Amygdala (tissue), 56 donors: ENCODE measurements at regions not wholly inside any gene's neighbourhood (a gene's known extent, or its start where the extent isn't known, plus 50 kb on each side); places are given as distances from the start of the nearest gene placed in this dataset.

Source experiments
- DNase-seq, 56 donors: peaks; one replicate each; lab custom pipeline; 2025; lab: John Stamatoyannopoulos, UW

DNA sequence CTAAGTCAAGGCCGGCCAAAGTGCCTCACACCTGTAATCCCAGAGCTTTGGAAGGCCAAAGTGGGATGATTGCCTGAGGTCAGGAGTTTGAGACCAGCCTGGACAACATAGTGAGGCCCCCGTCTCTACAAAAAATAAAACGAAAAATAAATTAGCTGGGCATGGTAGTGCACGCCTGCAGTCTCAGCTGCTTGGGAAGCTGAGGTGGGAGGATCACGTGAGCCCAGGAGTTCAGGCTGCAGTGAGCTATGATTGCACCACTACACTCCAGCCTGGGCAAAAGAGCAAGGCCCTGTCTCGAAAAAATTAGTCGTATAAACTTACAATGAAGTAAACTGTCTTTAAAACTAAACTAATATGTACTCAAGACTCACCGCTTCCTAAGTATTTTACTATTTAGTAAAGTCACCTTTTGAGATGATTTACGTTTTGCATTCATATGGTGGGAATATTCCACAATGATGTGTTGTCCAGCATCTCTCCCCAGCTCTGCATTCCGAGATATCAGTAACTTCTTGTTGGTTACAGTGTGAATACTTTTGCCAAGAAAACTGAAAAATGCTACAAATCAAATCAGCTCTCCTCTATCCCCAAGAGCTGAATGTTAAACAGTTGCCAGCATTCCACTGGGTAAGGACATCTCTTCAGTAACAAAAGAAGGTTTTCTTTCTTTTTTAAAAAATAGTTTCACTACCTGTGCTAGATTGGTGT lies 84.9 kb upstream of the C21orf91 start:
- DNase-seq, result no peak

DNA sequence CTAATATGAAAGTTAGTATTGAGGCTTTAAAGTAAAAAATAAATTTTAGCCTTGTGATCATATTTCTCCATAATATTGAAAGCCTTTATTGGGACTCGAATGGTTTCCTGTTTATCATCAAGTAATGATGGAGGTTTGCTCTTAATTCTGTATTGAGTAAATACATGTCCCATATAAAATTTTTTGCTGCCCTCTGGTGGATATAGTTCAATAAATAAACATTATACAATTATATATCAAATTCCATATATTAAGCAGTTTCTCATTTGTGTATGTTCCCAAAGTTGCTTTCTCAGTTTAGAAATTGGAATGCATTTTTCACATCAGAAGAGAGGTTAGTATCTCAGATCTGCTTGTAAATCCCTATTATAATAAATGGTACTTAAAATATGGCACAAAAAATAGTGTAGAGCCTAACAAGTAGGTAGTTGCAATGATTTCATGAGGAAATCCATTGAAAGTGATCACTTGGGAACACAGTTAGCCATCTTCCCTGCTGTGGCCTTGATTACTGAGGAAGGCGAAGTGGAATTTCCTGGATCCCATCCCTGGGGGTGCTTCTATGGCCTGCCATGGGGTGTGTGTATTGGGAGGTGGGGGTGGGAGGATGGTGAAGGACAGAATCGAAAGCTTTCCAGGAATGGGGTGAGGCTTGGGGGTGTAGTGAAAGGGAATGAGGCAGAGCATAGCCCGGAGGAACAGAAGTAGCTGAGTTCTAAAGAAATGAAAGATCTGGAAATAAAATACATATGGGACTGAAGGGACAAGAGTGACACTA lies 84.1 kb upstream of the C21orf91 start:
- DNase-seq, result peak in 1 of 56 donors; percentile 33

DNA sequence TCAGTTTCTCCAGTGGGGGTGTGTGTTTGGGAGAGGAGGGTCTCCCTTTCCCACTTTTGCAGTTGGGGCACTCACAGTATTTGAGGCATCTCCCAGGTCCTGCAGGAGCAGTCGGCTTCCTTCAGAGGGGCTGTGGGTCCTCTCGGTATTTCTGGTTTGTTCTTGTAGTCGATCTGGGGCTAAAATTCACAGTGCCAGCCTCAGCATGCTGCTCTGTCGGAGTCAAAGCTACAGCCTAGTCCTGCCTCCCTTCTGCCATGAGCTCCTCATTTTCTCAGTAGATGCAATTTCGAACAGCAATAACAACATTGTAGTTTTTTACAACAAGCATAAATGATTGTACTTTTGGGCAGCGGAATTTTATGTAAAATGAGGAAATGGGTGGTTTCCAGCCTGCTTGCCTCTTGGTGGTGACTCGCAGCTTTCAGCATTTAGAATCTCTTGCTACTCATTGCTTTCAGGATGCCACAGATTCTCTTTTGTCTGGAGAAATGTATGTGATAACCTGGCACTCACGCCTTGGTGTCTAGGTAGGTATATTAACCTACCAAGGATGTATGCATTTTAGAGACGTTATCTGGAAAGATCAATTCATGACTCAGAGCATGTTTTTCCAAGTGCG lies 82.4 kb upstream of the C21orf91 start:
- no peak for DNase-seq

DNA sequence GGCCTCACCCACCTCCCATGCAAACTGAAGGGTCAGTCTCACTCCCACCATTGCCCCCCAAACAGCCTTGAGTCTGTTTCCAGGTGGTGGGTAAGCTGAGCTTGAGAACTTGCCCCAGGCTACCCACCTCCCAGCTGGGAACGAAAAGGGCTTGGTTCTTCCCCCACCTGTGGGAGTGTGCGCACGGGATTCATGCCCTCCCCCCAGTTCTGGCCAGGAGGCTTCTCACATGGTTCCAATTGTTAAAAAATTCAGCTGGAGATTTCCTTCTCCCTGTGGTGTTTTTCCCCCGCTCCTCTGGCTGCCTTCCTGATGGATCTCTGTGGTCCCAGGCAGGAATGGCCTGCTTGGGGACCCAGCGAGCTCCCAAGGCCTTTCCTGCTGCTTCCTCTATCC lies 81.8 kb upstream of the C21orf91 start:
- no peak for DNase-seq

DNA sequence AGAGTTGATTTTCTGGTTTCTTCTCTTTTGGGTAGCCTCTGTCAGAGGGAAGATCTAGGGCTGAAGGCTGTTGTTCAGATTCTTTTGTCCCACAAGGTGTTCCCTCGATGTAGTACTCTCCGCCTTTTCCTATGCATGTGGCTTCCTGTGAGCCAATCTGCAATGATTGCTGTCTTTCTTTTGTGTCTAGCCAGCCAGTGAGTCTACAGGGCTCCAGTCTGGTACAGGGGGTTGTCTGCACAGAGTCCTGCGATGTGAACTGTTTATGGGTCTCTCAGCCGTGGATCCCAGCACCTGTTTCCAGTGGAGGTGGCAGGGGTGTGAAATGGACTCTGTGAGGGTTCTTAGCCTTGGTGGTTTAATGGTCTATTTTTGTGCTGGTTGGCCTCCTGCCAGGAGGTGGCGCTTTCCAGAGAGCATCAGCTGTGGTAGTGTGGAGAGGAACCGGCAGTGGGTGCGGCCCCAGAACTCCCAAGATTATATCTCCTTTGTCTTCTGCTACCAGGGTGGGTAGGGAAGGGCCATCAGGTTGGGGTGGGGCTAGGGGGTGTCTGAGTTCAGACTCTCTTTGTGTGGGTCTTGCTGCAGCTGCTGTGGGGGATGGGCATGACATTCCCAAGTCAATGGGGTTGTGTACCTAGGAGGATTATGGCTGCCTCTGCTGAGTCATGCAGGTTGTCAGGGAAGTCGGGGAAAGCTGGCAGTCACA lies 81.3 kb upstream of the C21orf91 start:
- peak in 1 of 56 donors; percentile 6 for DNase-seq

DNA sequence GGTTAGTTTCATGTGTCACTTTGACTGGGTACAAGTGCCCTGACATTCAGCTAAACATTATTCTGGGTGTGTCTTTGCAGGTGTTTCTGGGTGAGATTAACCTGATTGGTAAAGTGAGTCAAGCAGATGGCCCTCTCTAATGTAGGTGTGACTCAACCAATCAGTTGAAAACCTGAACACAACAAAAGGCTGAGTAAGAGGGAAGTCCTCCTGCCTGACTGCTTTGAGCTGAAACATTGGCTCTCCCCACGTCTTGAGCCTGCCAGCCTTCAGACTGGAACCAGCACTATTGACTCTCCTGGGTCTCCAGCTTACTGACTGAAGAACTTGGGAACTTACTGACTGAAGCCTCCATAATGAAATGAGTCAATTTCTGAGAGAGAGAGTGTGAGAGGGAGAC lies 70.0 kb upstream of the C21orf91 start:
- DNase-seq, result no peak

DNA sequence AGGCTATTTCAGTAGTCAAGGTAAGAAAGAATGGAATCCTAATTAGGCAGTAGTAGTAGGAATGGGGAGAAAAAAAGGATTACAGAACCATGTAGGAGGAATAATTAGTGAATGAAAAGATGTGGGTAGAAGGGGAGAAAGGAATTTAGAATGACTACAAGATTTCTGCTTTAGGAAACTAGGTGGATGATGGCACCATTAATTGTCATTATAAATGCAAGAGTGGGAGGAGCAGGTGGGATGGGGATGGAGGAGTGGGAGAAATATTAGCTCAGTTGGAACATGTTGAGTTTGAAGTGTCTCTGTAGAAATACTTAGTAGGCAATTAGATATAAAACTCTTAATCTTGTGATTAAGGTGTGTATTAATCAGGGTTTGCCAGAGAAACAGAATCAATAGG lies 50.0 kb upstream of the C21orf91 start:
- no peak for DNase-seq
